ENCODE measurements at regions not wholly inside any gene's neighbourhood (a gene's known extent, or its start where the extent isn't known, plus 50 kb on each side); places are given as distances from the start of the nearest gene placed in this dataset.

GRCh38 chr4:84237008-84237407, 262.1 kb downstream of the NKX6-1 start:
- H3K9me3 ChIP-seq (ENCODE audit: control insufficient read depth in 2 of 2, insufficient read depth in 1 of 2, low read depth in 1 of 2, low read length in 1 of 2), result peaks cover 0 to 3% of the 10 kb centered on the region in 2 donors
- no peak overlapping the region for H3K27ac ChIP-seq (ENCODE audit: low read depth in 1 of 3, low read length in 2 of 3)
- peaks cover 0 to 2% (median 0%) of the 10 kb centered on the region in 3 donors for H3K27me3 ChIP-seq (ENCODE audit: control insufficient read depth in 3 of 3, insufficient read depth in 3 of 3, low read length in 3 of 3)
- no peaks in the 10 kb centered on the region for H3K4me1 ChIP-seq (ENCODE audit: control insufficient read depth in 3 of 3, insufficient read depth in 2 of 3, low read depth in 1 of 3, low read length in 2 of 3)
- no peaks in the 10 kb centered on the region for H3K36me3 ChIP-seq (ENCODE audit: control insufficient read depth in 3 of 3, insufficient read depth in 2 of 3, low read depth in 1 of 3, low read length in 3 of 3)
- FAIRE-seq (no peak), DNase-seq (no peak)
- no peak overlapping the region for H3K4me3 ChIP-seq (ENCODE audit: low read depth in 1 of 3, low read length in 3 of 3)
- WGBS, 3 donors, result 64 to 71% (median 66%) methylated on average over 4 of the region's 4 CpGs

DNA sequence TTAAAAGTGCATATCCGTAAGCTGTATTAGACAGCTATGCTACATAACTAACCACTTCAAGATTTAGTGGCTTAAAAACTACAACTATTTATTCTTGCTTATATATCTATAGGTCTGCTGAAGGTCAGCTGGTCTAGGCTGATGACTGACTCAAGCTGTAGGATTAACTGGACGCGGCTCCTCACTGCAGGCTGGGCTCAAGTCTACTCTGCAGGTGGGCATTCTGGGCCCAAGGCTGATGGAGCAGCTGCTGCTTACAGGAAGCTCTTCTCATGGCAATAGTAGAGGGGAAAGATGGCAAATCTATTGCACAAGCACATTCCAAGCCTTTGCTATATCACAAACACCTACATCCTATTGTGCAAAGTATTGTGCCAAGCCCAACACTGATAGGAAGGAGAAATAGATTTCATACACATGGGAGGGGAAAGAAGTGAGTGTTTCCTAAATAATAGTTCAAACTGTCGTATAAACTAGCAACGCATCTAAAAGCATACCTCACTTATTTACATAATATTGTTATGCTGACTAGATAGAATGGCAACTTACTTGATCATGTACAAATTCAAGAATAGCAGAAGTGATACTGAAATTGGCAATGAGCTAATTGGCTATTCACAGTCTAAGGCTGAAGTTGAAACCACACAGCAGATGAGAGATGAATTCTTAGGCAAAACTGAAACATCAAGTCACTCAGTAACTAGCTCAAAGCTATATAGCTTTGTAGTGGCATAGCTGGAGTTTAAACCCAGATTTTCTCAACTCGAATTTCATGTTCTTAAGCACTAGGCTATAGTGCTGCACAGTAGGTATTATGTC, 263.8 kb downstream of the NKX6-1 start:
- WGBS, 3 donors, result 76 to 81% (median 81%) methylated on average over 6 of the region's 6 CpGs

GRCh38 chr4:84232309-84233095, 266.6 kb downstream of the NKX6-1 start:
- Histone ChIP-seq H3K36me3 (ENCODE audit: control insufficient read depth in 3 of 3, insufficient read depth in 2 of 3, low read depth in 1 of 3, low read length in 3 of 3) (no peaks in the 10 kb centered on the region), H3K27ac (ENCODE audit: low read depth in 1 of 3, low read length in 2 of 3) (no peak overlapping the region), H3K9me3 (ENCODE audit: control insufficient read depth in 2 of 2, insufficient read depth in 1 of 2, low read depth in 1 of 2, low read length in 1 of 2) (peaks cover 0 to 3% of the 10 kb centered on the region in 2 donors), H3K4me1 (ENCODE audit: control insufficient read depth in 3 of 3, insufficient read depth in 2 of 3, low read depth in 1 of 3, low read length in 2 of 3) (no peaks in the 10 kb centered on the region), H3K4me3 (ENCODE audit: low read depth in 1 of 3, low read length in 3 of 3) (no peak overlapping the region), H3K27me3 (ENCODE audit: control insufficient read depth in 3 of 3, insufficient read depth in 3 of 3, low read length in 3 of 3) (no peaks in the 10 kb centered on the region)
- 61 to 81% (median 75%) methylated on average over 7 of the region's 7 CpGs for WGBS, 3 donors
- no peak for DNase-seq
- no peak for FAIRE-seq

More for the DNA sequence above, 263.8 kb downstream of the NKX6-1 start:
- no peak overlapping the region for H3K27ac ChIP-seq (ENCODE audit: low read depth in 1 of 3, low read length in 2 of 3)
- peaks cover 0 to 3% of the 10 kb centered on the region in 2 donors for H3K9me3 ChIP-seq (ENCODE audit: control insufficient read depth in 2 of 2, insufficient read depth in 1 of 2, low read depth in 1 of 2, low read length in 1 of 2)
- DNase-seq (no peak), FAIRE-seq (no peak)
- H3K27me3 ChIP-seq (ENCODE audit: control insufficient read depth in 3 of 3, insufficient read depth in 3 of 3, low read length in 3 of 3), result no peaks in the 10 kb centered on the region
- H3K4me1 ChIP-seq (ENCODE audit: control insufficient read depth in 3 of 3, insufficient read depth in 2 of 3, low read depth in 1 of 3, low read length in 2 of 3), result no peaks in the 10 kb centered on the region
- H3K36me3 ChIP-seq (ENCODE audit: control insufficient read depth in 3 of 3, insufficient read depth in 2 of 3, low read depth in 1 of 3, low read length in 3 of 3), result no peaks in the 10 kb centered on the region
- H3K4me3 ChIP-seq (ENCODE audit: low read depth in 1 of 3, low read length in 3 of 3), result no peak overlapping the region

GRCh38 chr4:84231539-84232055, 267.5 kb downstream of the NKX6-1 start:
- Histone ChIP-seq H3K4me3 (ENCODE audit: low read depth in 1 of 3, low read length in 3 of 3) (no peak overlapping the region), H3K27me3 (ENCODE audit: control insufficient read depth in 3 of 3, insufficient read depth in 3 of 3, low read length in 3 of 3) (no peaks in the 10 kb centered on the region), H3K4me1 (ENCODE audit: control insufficient read depth in 3 of 3, insufficient read depth in 2 of 3, low read depth in 1 of 3, low read length in 2 of 3) (no peaks in the 10 kb centered on the region), H3K9me3 (ENCODE audit: control insufficient read depth in 2 of 2, insufficient read depth in 1 of 2, low read depth in 1 of 2, low read length in 1 of 2) (no peaks in the 10 kb centered on the region), H3K27ac (ENCODE audit: low read depth in 1 of 3, low read length in 2 of 3) (no peak overlapping the region), H3K36me3 (ENCODE audit: control insufficient read depth in 3 of 3, insufficient read depth in 2 of 3, low read depth in 1 of 3, low read length in 3 of 3) (no peaks in the 10 kb centered on the region)
- DNase-seq (no peak), FAIRE-seq (no peak)
- 38 to 59% (median 50%) methylated on average over 2 of the region's 2 CpGs for WGBS, 3 donors

DNA sequence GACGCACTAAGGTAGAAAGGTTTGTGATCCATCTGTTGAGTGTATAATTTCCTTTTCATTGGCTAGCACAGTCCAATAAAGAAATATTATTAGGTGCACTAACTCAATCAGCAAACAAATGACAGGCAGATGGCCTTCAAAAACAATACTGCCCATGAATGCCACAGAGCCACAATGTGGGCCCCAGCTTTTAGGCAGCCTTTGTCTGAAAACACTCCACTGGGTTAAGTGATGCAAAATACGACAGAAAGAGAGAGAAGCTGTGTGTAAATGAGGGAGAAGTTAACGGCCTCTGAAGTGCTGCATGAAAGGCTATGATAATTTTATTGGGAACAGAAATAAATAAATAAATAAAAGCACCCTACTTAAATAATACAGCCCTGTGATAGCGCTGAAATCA, 274.6 kb downstream of the NKX6-1 start:
- no peaks in the 10 kb centered on the region for H3K27me3 ChIP-seq (ENCODE audit: control insufficient read depth in 3 of 3, insufficient read depth in 3 of 3, low read length in 3 of 3)
- H3K27ac ChIP-seq (ENCODE audit: low read depth in 1 of 3, low read length in 2 of 3), result no peak overlapping the region
- WGBS, 3 donors, result 59 to 72% (median 63%) methylated on average over 4 of the region's 4 CpGs
- no peaks in the 10 kb centered on the region for H3K36me3 ChIP-seq (ENCODE audit: control insufficient read depth in 3 of 3, insufficient read depth in 2 of 3, low read depth in 1 of 3, low read length in 3 of 3)
- H3K4me3 ChIP-seq (ENCODE audit: low read depth in 1 of 3, low read length in 3 of 3), result no peak overlapping the region
- no peaks in the 10 kb centered on the region for H3K9me3 ChIP-seq (ENCODE audit: control insufficient read depth in 2 of 2, insufficient read depth in 1 of 2, low read depth in 1 of 2, low read length in 1 of 2)
- no peaks in the 10 kb centered on the region for H3K4me1 ChIP-seq (ENCODE audit: control insufficient read depth in 3 of 3, insufficient read depth in 2 of 3, low read depth in 1 of 3, low read length in 2 of 3)
- DNase-seq, result no peak
- FAIRE-seq, result no peak

DNA sequence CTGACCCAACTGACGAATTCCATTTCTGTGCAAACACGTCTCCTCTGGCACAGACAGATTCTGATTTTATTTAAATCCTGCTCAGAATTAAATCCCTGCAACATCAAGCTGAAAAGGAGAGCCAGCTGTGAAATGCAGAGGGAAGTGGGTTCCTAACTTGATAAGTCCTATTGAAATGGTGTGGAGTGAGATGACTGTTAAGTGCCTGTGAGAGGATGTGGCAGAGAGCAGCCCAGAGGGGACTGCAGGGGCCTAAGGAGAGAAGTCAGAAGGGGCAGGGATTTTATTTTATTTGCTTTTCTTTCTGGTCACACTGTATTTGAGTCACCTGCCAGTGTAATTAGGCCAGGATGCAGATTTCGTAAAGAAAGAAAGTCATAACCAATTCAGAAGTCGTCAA, 277.4 kb downstream of the NKX6-1 start:
- peaks cover 0 to 7% (median 0%) of the 10 kb centered on the region in 3 donors for H3K27me3 ChIP-seq (ENCODE audit: control insufficient read depth in 3 of 3, insufficient read depth in 3 of 3, low read length in 3 of 3)
- no peaks in the 10 kb centered on the region for H3K36me3 ChIP-seq (ENCODE audit: control insufficient read depth in 3 of 3, insufficient read depth in 2 of 3, low read depth in 1 of 3, low read length in 3 of 3)
- no peak for DNase-seq
- 63 to 75% (median 74%) methylated on average over 4 of the region's 4 CpGs for WGBS, 3 donors
- no peaks in the 10 kb centered on the region for H3K9me3 ChIP-seq (ENCODE audit: control insufficient read depth in 2 of 2, insufficient read depth in 1 of 2, low read depth in 1 of 2, low read length in 1 of 2)
- no peak overlapping the region for H3K27ac ChIP-seq (ENCODE audit: low read depth in 1 of 3, low read length in 2 of 3)
- no peak overlapping the region for H3K4me3 ChIP-seq (ENCODE audit: low read depth in 1 of 3, low read length in 3 of 3)
- no peak for FAIRE-seq
- H3K4me1 ChIP-seq (ENCODE audit: control insufficient read depth in 3 of 3, insufficient read depth in 2 of 3, low read depth in 1 of 3, low read length in 2 of 3), result no peaks in the 10 kb centered on the region

DNA sequence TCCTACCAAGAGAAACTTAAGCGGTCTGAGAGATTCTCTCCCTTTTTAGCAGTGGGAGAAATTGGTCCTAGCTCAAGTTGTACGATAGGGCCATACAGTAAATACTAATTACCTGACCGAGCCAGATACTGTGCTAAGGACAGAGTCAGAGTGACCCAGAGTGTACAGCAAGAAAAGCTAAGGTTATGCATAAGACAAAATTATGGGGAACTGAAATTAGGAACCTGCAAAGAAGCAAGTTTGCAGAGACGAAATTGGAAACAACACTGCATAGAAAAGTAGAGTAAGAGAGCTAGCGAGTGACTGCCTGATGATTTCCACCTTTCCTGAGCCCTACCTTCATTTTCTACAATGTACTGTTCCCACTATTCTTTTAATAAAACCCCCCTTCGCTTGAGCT, 278.1 kb downstream of the NKX6-1 start:
- Histone ChIP-seq H3K4me1 (ENCODE audit: control insufficient read depth in 3 of 3, insufficient read depth in 2 of 3, low read depth in 1 of 3, low read length in 2 of 3) (no peaks in the 10 kb centered on the region), H3K4me3 (ENCODE audit: low read depth in 1 of 3, low read length in 3 of 3) (no peak overlapping the region), H3K27ac (ENCODE audit: low read depth in 1 of 3, low read length in 2 of 3) (no peak overlapping the region), H3K27me3 (ENCODE audit: control insufficient read depth in 3 of 3, insufficient read depth in 3 of 3, low read length in 3 of 3) (peaks cover 0 to 7% (median 0%) of the 10 kb centered on the region in 3 donors), H3K36me3 (ENCODE audit: control insufficient read depth in 3 of 3, insufficient read depth in 2 of 3, low read depth in 1 of 3, low read length in 3 of 3) (no peaks in the 10 kb centered on the region), H3K9me3 (ENCODE audit: control insufficient read depth in 2 of 2, insufficient read depth in 1 of 2, low read depth in 1 of 2, low read length in 1 of 2) (no peaks in the 10 kb centered on the region)
- DNase-seq, result no peak
- FAIRE-seq, result no peak
- 80 to 91% (median 80%) methylated on average over 6 of the region's 6 CpGs for WGBS, 3 donors

DNA sequence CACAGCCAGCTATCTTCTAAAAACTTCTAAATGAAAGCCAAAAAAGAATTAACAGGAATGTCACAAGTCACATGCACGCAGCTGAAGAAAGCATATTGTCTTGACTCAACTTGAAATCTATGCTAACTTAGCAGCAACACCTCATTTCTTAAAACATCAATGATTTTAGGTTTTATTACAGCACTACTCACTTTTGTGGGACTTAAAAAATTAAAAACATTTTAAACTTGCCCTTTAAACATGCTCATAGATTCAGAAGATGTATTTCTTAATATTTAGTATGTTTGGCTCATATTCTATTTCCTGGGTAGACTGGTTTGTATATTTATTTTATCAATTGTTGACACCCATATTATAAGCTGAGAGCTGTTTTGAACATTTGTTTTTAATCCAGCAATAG, 279.4 kb downstream of the NKX6-1 start:
- no peaks in the 10 kb centered on the region for H3K36me3 ChIP-seq (ENCODE audit: control insufficient read depth in 3 of 3, insufficient read depth in 2 of 3, low read depth in 1 of 3, low read length in 3 of 3)
- WGBS, 3 donors, result 71 to 88% (median 73%) methylated on average over 1 of the region's 1 CpG
- FAIRE-seq, result no peak
- peaks cover 0 to 7% (median 0%) of the 10 kb centered on the region in 3 donors for H3K27me3 ChIP-seq (ENCODE audit: control insufficient read depth in 3 of 3, insufficient read depth in 3 of 3, low read length in 3 of 3)
- H3K4me1 ChIP-seq (ENCODE audit: control insufficient read depth in 3 of 3, insufficient read depth in 2 of 3, low read depth in 1 of 3, low read length in 2 of 3), result no peaks in the 10 kb centered on the region
- no peak overlapping the region for H3K27ac ChIP-seq (ENCODE audit: low read depth in 1 of 3, low read length in 2 of 3)
- no peaks in the 10 kb centered on the region for H3K9me3 ChIP-seq (ENCODE audit: control insufficient read depth in 2 of 2, insufficient read depth in 1 of 2, low read depth in 1 of 2, low read length in 1 of 2)
- no peak for DNase-seq
- no peak overlapping the region for H3K4me3 ChIP-seq (ENCODE audit: low read depth in 1 of 3, low read length in 3 of 3)
